Ammon's horn (tissue), 1 donor: ENCODE measurements at regions not wholly inside any gene's neighbourhood (a gene's known extent, or its start where the extent isn't known, plus 50 kb on each side); places are given as distances from the start of the nearest gene placed in this dataset.

ENCODE experiments used
- DNase-seq: peaks from one replicate; pipeline ENCODE4 v3.0.0-alpha.2; 2016; ENCODE audit warnings: low spot score

DNA sequence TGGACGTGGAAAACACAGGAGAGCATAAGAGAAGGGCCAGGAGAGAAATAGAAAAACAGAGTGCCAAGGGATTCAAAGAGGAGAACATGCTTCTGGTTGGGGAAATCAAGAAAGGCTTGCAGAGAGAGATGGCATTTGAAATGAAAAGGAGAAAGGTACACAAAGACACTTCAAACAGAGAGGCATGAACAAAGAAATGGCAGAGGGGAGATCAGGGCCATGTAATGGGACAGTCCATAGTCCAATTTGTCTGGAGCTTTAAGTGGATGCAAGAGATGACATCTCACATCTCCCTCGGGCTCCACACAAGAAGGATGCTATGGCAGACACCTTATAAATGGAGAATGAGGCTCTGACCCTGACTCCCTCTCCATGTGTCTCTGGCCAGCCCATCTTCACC lies 331.1 kb downstream of the MLLT3 start:
- DNase-seq = no peak

DNA sequence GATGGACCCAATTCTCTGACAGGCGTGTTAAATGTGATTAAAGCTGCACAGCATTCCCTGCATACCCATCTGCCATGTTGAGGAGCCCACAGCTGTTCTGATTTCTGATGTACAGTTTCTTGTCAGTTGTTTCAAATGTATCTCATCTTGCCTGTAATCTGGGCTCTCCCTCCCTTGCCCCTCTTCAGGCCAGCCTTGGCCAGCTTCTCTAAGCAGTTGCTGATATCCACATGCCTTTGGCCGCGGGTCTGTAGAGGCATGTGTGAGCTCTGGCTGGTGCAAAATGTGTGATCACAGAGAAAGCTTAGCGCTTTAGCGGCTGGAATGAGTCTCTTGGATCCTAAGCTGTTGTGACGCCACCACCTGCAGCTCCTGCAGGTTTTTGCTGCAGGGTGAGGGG lies 332.0 kb downstream of the MLLT3 start:
- DNase-seq = peak; percentile 9

DNA sequence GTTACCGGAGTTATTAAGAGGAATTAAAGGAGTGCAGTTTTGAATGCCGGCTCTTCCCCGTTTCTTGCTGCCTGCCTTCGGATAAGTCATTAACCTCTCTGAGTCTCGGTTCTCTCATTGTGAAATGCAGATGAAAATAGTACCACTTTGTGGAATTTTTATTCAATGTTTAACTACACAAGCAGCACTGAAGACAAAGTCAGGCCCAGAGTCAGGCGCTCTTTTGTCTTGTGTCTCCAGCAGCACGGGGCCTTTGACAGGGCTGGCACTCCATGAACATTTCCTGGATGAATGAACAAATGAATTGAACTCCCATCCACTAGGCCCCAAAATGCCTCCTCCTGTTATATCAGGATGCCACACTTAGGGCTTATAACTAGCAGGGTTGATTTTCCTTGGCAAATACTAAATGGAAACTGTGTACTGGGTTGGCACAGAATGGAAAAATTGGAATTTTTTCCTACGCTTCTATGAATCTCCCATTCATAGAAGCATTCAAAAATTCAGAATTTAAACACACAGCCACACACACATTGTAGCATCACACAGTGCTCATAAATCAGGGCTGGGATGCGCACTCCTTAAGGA lies 332.8 kb downstream of the MLLT3 start:
- peak; percentile 18 for DNase-seq

DNA sequence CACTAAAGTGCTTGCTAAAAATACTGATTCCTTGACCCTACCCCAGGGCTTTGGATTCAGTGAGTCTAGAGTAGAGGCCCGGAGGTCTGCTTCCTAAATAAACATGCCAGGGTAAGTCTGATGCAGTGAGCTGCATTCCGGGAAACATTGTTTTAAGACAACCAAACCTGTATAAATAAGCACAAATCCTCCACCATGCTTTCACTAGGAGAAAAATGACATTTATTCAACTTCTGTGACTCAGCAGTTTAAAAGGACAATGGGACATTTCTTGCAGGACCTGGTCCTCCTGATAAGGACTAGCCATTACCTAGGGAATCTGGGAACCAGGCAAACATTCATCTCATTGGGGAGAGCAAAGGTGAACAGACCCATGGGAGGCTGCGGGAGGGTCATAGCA lies 335.3 kb downstream of the MLLT3 start:
- DNase-seq = no peak

DNA sequence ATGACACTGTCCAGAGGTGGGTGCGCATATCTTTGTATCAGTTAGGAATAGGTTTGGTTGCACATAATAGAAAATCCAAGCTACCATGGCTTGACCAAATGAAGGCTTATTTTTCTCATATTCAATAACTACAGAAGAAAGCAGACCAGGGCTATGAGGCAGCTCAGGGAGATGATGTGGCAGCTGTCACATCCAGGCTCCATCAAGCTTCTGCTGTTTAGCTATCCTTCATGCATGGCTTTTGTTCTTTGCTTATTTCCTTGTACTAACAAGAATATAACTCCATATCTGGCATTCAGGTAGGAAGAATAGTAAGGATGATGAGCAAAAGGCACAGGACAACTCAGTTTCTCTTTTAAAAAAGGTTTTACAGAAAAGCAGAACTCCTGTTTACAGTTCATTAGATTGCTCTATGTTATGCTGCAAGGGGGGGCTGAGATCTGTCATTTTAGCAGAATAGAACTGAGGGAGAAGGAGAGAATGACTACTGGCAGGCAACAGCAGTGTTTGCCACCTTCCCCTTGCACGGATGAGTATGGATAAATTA lies 336.1 kb downstream of the MLLT3 start:
- DNase-seq = no peak

DNA sequence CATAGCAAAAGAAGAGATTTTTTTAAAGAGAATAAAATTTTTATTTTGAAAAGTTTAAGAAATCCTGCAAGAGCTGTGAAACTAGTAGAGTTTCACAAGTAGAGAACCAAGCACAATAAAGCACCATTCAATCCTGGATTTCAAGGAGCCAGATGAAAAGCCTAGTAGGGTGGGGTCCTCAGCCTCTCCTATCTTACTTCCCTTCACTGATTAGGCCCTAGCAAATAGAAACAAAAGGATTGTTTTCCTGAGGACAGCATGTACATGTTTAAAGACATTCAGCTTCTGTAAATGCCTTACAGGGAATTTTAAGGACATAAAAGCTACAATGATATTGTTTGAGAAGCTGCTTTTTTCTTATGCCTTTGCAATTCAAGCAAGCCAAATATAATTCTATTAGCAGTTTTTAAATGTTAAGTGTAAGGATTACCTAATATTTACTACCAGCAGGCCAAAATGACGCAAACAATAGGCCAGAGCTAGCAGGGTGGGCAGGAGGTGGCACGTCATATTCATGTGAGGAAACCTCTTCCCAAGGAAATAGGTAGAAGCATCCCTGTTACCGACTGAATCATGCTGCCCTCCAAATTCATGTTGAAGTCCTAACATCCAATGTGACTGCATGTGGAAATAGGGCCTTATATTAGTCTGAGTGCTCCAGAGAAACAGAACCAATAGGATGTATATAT lies 337.6 kb downstream of the MLLT3 start:
- no peak for DNase-seq

DNA sequence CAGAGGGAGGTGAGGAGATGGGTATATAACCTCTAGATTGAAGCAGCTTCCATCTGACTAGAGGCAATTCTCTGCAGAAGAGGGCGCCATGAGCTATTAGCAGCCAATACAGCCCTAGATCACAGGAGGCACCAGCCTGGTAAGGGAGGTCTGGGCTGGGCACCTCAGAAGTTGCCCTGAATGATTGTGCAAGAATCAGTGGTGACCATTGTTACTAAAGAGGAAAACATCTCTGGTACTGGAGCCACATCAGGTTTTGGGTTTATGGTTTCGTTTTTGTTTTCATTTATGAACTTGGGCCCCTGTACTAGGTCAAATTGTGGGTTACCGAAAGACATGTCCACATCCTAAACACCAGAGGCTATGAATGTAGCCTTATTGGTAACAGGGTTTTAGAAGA lies 342.0 kb downstream of the MLLT3 start:
- no peak for DNase-seq

DNA sequence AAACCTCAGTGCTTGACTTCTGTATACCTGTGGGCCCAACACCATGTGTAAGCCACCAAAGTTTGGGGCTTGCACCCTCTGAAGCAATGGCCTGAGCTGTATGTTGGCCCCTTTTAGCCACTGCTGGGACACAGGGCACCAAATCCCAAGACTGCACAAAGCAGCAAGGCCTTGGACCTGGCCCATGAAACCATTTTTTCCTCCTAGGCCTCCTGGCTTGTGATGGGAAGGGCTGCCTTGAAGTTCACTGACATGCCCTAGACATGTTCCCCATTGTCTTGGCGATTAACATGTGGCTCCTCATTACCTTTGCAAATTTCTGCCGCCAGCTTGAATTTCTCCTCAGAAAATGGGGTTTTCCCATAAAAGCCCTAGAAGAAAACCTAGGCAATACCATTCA lies 345.5 kb downstream of the MLLT3 start:
- no peak for DNase-seq

DNA sequence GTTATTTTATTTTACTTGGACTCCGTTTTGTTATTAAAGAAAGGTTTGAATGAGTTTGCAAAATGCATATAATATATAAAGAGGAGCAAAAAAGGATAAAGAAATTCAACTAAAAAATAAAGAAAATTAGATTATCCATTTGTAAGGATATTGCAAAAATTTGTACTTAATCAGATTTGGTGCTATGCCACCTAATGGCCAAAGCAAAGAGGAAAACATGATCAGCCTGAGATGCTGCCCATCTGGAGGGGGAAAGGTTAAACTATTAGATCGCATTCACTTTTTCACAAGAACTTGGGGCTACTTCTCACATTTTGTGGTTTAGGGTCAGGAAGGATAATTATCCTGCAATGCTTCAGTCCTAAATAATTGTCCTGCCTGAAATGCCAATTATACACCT lies 350.6 kb downstream of the MLLT3 start:
- no peak for DNase-seq

DNA sequence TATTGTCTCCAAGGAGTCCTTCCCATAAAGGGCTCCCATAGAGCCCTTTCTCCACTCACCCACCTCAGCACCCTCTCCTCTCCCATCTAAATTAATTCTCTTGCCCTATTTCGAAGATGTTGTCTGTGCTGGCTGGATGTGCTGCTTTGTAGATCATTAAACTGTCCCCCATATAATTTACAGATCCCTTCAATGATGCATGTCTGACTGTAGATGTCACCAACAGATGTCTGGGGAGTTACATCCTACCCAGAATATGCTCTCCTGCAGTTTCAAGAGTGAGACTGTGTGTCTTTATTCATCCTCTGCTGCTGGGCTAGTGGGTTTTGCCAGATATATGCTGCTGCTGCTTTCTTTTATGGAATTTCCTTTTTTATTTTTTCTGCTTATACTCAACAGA lies 351.2 kb downstream of the MLLT3 start:
- DNase-seq = peak; percentile 33

DNA sequence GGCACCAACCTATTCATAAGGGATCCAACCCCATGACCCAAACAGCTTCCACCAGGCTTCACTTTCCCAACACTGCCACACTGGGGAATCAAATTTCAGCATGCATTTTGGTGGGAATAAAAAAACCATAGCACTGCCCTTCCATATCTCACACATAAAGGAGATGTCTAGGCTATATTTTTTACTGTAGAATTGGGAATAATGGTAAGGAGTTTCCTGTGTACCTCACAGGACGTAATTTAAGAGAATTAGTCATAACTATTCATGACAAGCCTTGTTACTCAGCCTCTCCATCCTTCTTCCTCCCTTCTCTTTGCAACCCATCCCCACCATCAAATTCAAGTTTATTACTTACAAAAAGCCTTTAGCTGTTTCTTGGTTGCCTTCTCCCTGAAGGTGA lies 352.1 kb downstream of the MLLT3 start:
- DNase-seq = no peak

DNA sequence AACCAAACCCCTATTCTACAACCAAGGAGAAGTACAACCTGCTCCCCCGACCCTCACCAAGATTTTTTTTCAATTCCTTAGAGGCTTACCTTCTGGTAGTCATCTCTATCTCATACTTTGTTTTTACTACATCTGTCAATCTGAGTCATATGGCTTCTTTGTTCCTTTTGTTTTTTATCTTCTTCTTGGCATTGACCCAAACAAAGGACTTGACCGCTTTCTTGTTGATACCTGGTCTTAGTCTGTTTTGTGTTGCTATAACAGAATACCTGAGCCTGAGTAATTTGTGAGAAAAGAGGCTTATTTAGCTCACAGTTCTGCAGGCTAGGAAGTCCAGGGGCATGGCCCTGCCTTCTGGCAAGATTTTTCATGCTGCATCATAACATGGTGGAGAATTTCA lies 352.7 kb downstream of the MLLT3 start:
- no peak for DNase-seq

DNA sequence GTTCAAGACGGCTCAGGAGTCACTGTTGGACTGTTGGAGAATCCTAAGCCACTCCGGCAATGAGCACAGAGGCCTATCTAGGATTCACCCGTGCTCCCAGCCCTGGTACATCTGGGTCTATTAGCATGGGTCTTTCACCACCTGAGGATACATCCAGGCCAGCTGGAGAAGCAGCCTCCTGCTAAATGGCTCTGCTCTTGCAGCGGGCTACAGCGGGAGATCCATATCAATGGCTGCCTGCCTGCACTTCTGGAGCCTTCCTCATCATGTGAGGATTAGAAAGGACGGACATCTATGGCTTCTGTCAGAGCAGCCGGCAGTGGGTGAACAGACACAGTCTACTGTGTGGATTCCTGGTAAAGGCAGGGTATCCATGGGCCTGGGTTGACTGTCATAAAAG lies 357.4 kb downstream of the MLLT3 start:
- DNase-seq = no peak

DNA sequence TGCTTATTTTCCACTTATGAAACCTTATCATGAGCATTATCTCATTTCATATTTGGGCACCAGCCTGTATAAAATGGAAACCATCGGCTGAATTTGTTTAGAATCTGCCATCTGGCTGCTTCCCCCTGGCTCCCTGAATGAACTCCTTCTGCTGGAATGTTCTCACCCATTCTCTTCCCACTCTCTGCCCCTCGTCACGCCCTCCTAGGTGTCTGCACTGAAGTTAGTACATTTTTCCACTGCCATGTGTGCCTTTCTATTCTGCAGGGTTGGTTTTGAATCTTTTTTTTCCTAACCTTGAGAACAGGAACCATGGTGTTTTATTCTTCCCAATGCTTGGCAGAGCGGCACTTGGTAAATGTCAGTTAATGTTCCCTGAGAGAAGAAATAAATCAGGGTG lies 359.7 kb downstream of the MLLT3 start:
- peak; percentile 17 for DNase-seq

DNA sequence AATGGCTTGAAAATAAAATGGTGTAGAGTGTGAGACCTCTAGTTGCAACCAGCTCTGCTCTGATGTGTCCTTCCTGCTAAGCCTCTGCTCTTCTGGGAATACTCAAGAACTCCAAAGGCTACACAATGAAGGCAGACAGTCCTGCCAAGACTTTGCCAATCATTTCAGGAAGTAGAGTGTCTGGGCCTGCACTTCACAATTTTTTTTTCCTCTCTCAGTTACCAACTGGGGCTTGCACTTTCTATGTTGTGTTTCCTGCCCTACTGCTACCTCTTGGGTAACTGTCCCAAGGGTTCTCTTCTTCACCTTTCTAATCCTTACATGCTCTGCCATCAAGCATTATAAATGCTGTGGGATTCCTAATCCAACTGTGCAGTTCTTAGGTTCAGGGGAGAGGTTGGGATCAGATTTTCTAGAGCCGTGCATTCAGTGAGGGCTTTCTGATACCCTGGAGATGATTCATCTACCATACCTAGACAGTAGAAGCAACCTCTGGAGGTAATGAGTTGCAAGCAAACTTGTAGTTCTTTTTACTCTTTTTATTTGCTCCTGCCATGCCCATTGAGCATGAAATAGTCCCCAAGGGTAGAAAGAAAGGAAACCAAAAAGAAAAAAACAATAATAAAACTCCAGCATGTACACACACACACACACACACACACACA lies 365.9 kb downstream of the MLLT3 start:
- DNase-seq = no peak

DNA sequence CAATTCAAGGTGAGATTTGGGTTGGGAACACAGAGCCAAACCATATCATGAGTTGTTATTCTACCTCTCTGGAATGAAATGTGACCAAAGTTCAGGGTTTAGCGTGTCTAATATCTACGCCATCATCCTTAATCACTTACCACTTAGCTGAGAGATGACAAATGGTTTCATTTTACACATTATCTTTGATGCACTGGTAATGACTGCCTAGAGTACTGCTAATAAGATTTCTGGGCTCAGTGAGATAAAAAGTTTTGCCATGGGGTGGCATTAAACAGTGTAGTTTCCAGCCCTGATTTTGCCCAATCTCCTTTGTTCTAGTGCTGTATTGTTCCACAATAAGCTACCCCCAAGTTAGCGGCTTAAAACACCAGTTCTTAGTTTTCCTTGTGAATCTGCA lies 367.2 kb downstream of the MLLT3 start:
- DNase-seq = no peak

DNA sequence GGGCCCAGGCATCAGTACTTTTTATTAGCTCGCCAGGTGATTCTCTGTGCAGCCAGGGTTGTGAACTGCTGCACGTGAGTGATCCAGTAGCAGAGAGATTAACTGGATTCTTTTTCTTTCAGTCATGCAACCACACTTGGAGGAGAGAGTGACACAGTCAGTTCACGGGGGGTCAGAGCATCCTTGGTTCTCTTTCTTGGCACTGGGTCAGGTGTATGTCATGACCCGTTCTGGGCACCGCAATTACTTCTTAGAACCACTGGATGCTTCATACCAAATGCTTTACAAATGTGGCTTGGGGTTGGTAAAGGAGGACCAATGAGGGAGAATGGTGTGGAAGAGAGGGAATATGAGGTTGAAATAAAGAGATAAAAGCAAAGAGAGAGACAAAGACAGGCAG lies 368.7 kb downstream of the MLLT3 start:
- no peak for DNase-seq

DNA sequence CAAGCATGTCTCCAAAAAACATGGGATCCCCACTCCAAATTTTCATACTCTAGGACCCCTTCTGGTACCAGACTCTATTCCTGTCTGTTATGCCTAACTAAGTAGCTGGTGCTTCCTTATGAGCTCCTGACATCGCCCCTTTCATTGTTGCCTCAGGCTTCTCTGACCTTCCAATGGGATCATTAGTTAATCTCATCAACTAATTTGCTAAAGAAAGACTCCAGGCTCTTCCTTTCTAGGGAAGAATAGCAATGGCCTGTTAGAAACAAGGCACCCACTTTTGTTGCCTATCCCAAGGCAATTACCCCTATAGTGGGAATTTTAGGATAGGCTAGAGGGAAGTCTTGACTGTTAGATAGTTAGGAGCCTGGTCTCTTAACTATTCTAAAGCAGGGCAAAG lies 369.5 kb downstream of the MLLT3 start:
- DNase-seq = no peak

DNA sequence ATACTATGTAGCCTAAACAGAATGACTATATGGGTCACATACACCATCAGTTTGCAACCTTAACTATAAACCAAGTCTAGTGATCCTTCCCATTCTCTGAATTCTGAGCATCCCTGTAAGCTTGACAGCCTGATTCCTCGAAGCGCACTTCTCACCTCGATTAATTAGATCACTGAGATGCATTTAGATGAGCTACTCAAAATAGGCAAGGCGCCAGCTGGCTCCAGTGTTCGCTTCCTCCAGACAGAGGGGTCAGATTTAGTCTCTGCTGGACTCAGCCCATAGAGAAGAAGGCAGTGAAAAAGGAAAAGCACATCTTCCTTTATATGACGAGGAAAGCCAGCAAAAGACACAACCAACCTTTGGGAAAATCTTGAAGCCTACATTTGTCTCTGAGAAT lies 371.5 kb downstream of the MLLT3 start:
- no peak for DNase-seq

DNA sequence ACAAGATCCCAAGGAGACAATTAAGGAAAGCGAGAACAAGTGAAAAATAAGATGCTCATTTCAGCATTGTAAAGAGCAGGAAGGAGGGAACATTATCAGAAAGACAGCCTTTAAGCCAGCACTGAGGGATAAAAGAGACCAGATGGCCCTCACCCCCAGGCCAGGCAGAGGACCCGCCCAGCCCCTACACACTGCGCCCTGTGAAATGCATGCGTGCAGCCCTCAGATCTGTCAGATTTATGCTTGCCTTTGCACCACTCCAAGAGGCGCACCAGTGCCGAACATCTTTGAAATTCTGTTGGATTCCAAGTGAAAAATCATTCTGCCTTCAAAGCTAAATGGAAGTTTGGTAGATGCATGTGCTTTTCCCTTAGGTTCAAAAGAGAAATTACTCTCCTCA lies 378.0 kb downstream of the MLLT3 start:
- no peak for DNase-seq

DNA sequence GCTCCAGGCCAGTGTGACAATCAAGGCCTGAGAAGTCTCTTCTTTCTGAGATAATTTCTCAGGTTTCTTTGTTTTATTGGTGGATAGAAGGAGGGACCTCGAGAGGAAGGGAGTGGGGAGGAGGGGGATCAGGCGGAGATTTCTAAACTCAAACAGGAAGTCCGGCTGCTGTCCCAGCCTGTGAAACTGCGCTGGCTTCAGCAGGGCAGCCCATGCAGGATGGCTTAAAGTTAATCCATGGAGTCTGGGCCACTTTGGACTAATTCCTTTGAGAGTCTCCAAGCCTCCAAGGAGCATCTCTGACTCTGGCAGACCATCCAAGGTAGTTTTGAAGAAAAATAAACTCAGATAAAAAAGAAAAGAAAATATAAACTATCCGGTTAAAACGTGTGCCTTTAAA lies 378.5 kb downstream of the MLLT3 start:
- no peak for DNase-seq

DNA sequence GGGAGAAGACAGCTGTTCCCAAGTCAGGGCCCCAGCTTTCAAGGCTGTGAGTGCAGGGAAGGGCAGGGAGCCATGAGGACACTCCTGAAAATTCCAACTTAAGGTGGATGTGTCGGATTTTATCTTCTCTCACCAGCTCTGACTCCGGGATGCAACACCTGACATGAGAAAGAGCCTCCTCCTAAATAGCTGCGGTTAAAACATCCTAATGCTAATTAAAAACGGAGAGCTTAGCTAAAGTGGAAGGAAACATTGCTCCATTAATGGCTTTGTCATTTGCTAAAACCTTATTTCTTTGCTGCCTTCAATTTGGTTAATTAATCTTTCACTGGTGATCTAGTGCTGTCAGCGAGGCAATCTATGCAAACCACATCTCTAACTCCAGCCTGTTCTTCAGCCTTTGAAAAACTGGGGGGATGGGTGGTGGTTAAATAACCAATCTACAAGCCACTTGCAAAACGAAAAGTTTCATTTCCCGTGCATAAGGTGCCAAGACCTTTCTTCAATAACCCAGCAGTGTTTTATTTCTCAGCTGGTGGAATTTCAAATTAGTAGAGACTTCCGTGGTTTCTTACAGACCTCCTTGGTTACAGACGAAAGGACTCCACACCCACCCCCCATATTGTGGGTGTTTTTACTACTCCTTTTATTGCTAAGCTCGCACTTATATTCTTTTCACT lies 379.6 kb downstream of the MLLT3 start:
- DNase-seq = no peak

DNA sequence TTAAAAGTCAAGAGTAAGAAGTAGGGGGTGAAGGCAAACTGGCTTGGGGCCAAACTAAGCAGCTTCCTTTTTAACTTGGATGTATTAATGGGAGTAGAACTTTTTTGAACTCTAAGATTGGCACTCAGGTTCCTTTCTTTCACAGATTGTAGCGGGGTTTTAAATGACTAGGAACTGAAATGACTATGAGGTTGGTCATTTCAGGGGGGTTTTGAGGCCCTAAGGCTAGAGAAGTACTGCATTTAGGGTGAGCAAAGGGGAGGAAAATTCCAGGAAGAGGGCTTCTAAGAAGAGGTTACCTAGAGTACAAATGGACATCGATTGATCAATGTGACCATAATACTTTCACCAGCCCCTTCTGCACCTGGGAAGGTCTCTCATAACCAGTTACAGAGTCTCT lies 381.8 kb downstream of the MLLT3 start:
- no peak for DNase-seq
